H9 (cell line): ENCODE measurements at regions not wholly inside any gene's neighbourhood (a gene's known extent, or its start where the extent isn't known, plus 50 kb on each side); places are given as distances from the start of the nearest gene placed in this dataset.

Source experiments
- DNase-seq: peaks from one replicate; pipeline ENCODE4 v3.0.0-alpha.2; 2017
- H2AFZ ChIP-seq: one replicate; pipeline ENCODE4 v1.6.1; 2013; ENCODE audit warnings: mild to moderate bottlenecking, low read length, control low read depth, moderate library complexity
- H2AK5ac ChIP-seq: 2 replicates; pipeline ENCODE4 v1.6.1; 2013; ENCODE audit warnings: low read length, control low read depth, mixed read lengths; ENCODE audit not compliant: insufficient read length
- H2BK120ac ChIP-seq: one replicate; pipeline ENCODE4 v1.6.1; 2013; ENCODE audit warnings: low read depth, mild to moderate bottlenecking, low read length, control low read depth, inconsistent platforms; ENCODE audit not compliant: poor library complexity, severe bottlenecking
- H2BK12ac ChIP-seq: 2 replicates; pipeline ENCODE4 v1.6.1; 2013; ENCODE audit warnings: low read length, control low read depth, mixed read lengths, low read depth; ENCODE audit not compliant: insufficient read length
- H2BK15ac ChIP-seq: 2 replicates; pipeline ENCODE4 v1.6.1; 2013; ENCODE audit warnings: low read depth, low read length, control low read depth
- H2BK20ac ChIP-seq: one replicate; pipeline ENCODE4 v1.6.1; 2013; ENCODE audit warnings: low read depth, mild to moderate bottlenecking, low read length, control low read depth, inconsistent platforms; ENCODE audit not compliant: poor library complexity, severe bottlenecking
- H2BK5ac ChIP-seq: 2 replicates; pipeline ENCODE4 v1.6.1; 2013; ENCODE audit warnings: low read length, control low read depth, mixed read lengths; ENCODE audit not compliant: insufficient read length
- H3K14ac ChIP-seq: 2 replicates; pipeline ENCODE4 v1.6.1; 2013; ENCODE audit warnings: low read length, control low read depth; ENCODE audit not compliant: insufficient read depth
- H3K18ac ChIP-seq: 2 replicates; pipeline ENCODE4 v1.6.1; 2013; ENCODE audit warnings: low read depth, mild to moderate bottlenecking, mixed read lengths, low read length, control low read depth; ENCODE audit not compliant: insufficient read length
- H3K23ac ChIP-seq: 2 replicates; pipeline ENCODE4 v1.6.1; 2013; ENCODE audit warnings: low read length, control low read depth, mixed read lengths, low read depth; ENCODE audit not compliant: insufficient read length
- H3K23me2 ChIP-seq: 2 replicates; pipeline ENCODE4 v1.6.1; 2013; ENCODE audit warnings: low read depth, mild to moderate bottlenecking, mixed read lengths, low read length, control low read depth; ENCODE audit not compliant: insufficient read length, poor library complexity, severe bottlenecking
- H3K27ac ChIP-seq: 2 replicates; pipeline ENCODE4 v1.5.1; 2013; ENCODE audit warnings: low read length, control low read depth, mixed read lengths, low read depth; ENCODE audit not compliant: insufficient read length
- H3K27me3 ChIP-seq: 2 replicates; pipeline ENCODE4 v1.6.1; 2013; ENCODE audit warnings: low read length, control low read depth, inconsistent platforms; ENCODE audit not compliant: insufficient read depth
- H3K4ac ChIP-seq: 2 replicates; pipeline ENCODE4 v1.6.1; 2013; ENCODE audit warnings: low read depth, mild to moderate bottlenecking, control low read depth, inconsistent platforms, low read length, moderate library complexity
- H3K4me1 ChIP-seq: 2 replicates; pipeline ENCODE4 v1.6.1; 2013; ENCODE audit warnings: low read length, control low read depth, inconsistent platforms; ENCODE audit not compliant: insufficient read depth
- H3K4me2 ChIP-seq: 2 replicates; pipeline ENCODE4 v1.6.1; 2013; ENCODE audit warnings: low read length, control low read depth, mixed read lengths; ENCODE audit not compliant: insufficient read length, insufficient read depth
- H3K56ac ChIP-seq: 2 replicates; pipeline ENCODE4 v1.6.1; 2013; ENCODE audit warnings: low read depth, mild to moderate bottlenecking, mixed read lengths, low read length, control low read depth; ENCODE audit not compliant: insufficient read length
- H3K79me1 ChIP-seq: 2 replicates; pipeline ENCODE4 v1.6.1; 2013; ENCODE audit warnings: low read depth, mild to moderate bottlenecking, moderate library complexity, low read length, control low read depth, inconsistent platforms; ENCODE audit not compliant: insufficient read depth, poor library complexity, severe bottlenecking
- H3K79me2 ChIP-seq: 2 replicates; pipeline ENCODE4 v1.6.1; 2013; ENCODE audit warnings: low read length, control low read depth, inconsistent platforms; ENCODE audit not compliant: insufficient read depth
- H3K9ac ChIP-seq: 2 replicates; pipeline ENCODE4 v1.6.1; 2013; ENCODE audit warnings: low read length, control low read depth, mixed read lengths; ENCODE audit not compliant: insufficient read length; ENCODE audit errors: extremely low read depth
- H3K9me3 ChIP-seq: one replicate; pipeline ENCODE4 v1.6.1; 2013; ENCODE audit warnings: low read depth, low read length, inconsistent platforms; ENCODE audit not compliant: control insufficient read depth
- H3T11ph ChIP-seq: one replicate; pipeline ENCODE4 v1.6.1; 2013; ENCODE audit warnings: mild to moderate bottlenecking, low read length, control low read depth, inconsistent platforms
- H4K20me1 ChIP-seq: one replicate; pipeline ENCODE4 v1.6.1; 2013; ENCODE audit not compliant: control insufficient read depth, insufficient read length, insufficient read depth
- H4K5ac ChIP-seq: 2 replicates; pipeline ENCODE4 v1.6.1; 2013; ENCODE audit warnings: low read depth, mild to moderate bottlenecking, mixed read lengths, low read length, control low read depth; ENCODE audit not compliant: insufficient read length
- H4K8ac ChIP-seq: replicated peaks from 2 replicates; pipeline ENCODE4 v1.6.1; 2013; ENCODE audit warnings: low read length, control low read depth, mixed read lengths, low read depth; ENCODE audit not compliant: insufficient read length
- H4K91ac ChIP-seq: 2 replicates; pipeline ENCODE4 v1.6.1; 2013; ENCODE audit warnings: low read depth, mild to moderate bottlenecking, moderate library complexity, mixed read lengths, low read length, control low read depth; ENCODE audit not compliant: insufficient read length
- H3K27ac Mint-ChIP-seq, 3 experiments: 2 replicates in 2 of 3; 3 replicates in 1 of 3; pipeline ENCODE4 v1.8.0; 2020 to 2021; ENCODE audit warnings: mixed read lengths in 3 of 3, mild to moderate bottlenecking in 1 of 3, moderate library complexity in 1 of 3
- H3K27me3 Mint-ChIP-seq: 2 replicates; pipeline ENCODE4 v1.8.0; 2021; ENCODE audit warnings: low read depth, mild to moderate bottlenecking, moderate library complexity, mixed read lengths
- H3K36me3 Mint-ChIP-seq, 3 experiments: 2 replicates in 2 of 3; 3 replicates in 1 of 3; pipeline ENCODE4 v1.8.0; 2020 to 2021; ENCODE audit warnings: low read depth in 3 of 3, mixed read lengths in 3 of 3; ENCODE audit not compliant: insufficient read depth in 1 of 3
- H3K4me1 Mint-ChIP-seq, 2 experiments: 2 replicates each; pipeline ENCODE4 v1.8.0; 2020; ENCODE audit warnings: mixed read lengths in 2 of 2
- H3K4me3 Mint-ChIP-seq, 2 experiments: 2 replicates in 1 of 2; 3 replicates in 1 of 2; pipeline ENCODE4 v1.8.0; 2020 to 2021; ENCODE audit warnings: mild to moderate bottlenecking in 2 of 2, mixed read lengths in 2 of 2, moderate library complexity in 1 of 2
- H3K9me3 Mint-ChIP-seq, 2 experiments: 2 replicates in 1 of 2; 3 replicates in 1 of 2; pipeline ENCODE4 v1.8.0; 2020; ENCODE audit warnings: mild to moderate bottlenecking in 2 of 2, mixed read lengths in 2 of 2, moderate library complexity in 1 of 2
- CTCF ChIP-seq: fragments of 200-600 bp; sonication (generic); conservative IDR thresholded peaks from 3 replicates; pipeline ENCODE4 v1.8.0; 2021; ENCODE audit warnings: antibody characterized with exemption, mild to moderate bottlenecking
- WGBS: extraction: QIAGEN DNeasy Blood & Tissue Kit; methylation state at CpG from one replicate; pipeline ENCODE4 v1.1.7; 2013; ENCODE audit warnings: missing lambda C conversion rate, low lambda C conversion rate, mixed read lengths; ENCODE audit not compliant: insufficient read length; ENCODE audit errors: extremely low coverage; 5-methylcytosine and 5-hydroxymethylcytosine counted together

- Histone ChIP-seq H2BK15ac (no peak overlapping the region), H2BK120ac (no peak overlapping the region), H3K4me1 (no peaks in the 10 kb centered on the region), H3K18ac (no peak overlapping the region), H3K27me3 (no peaks in the 10 kb centered on the region), H4K5ac (no peak overlapping the region), H3K27ac (no peak overlapping the region), H3K79me2 (no peaks in the 10 kb centered on the region), H3T11ph (no peak overlapping the region), H2BK12ac (no peak overlapping the region), H3K23ac (no peak overlapping the region), H3K56ac (no peak overlapping the region), H3K14ac (no peak overlapping the region), H3K9ac (no peak overlapping the region), H2AK5ac (no peak overlapping the region), H3K4me2 (no peak overlapping the region), H3K23me2 (no peaks in the 10 kb centered on the region), H3K9me3 (no peaks in the 10 kb centered on the region), H2AFZ (no peak overlapping the region), H4K20me1 (no peaks in the 10 kb centered on the region), H3K4ac (no peak overlapping the region), H2BK20ac (no peak overlapping the region), H2BK5ac (no peak overlapping the region), H4K8ac (no peak overlapping the region), H4K91ac (no peak overlapping the region), H3K79me1 (no peaks in the 10 kb centered on the region)
- Mint-ChIP-seq H3K27me3 (no peaks in the 10 kb centered on the region; the same call in 1 of the 2 replicates), H3K4me3 (no peak overlapping the region), H3K4me1 (no peaks in the 10 kb centered on the region), H3K27ac (no peak overlapping the region), H3K9me3 (no peaks in the 10 kb centered on the region; a peak in 1 of 5 replicates), H3K36me3 (no peaks in the 10 kb centered on the region)
- no peak for TF ChIP-seq CTCF
- DNase-seq: no peak
- WGBS: no CpG with 5 or more reads among the region's 4 CpGs
These were observed 154.4 kb downstream of the ASB1 start for GRCh38 chr2:238581126-238581525.
